A673 (cell line): ENCODE measurements at regions not wholly inside any gene's neighbourhood (a gene's known extent, or its start where the extent isn't known, plus 50 kb on each side); places are given as distances from the start of the nearest gene placed in this dataset.
"Not testable (repeated sequence)": the region's sequence is repeated elsewhere in the genome, so short reads cannot be mapped to it uniquely, and the experiment has no call there.

Experiments
- BruUV-seq: library from RNA; stranded (reverse); fragments of 400-500 nt; replicated peaks from 2 replicates; lab custom pipeline; 2021; lab: Mats Ljungman, UMichigan
- CTCF ChIA-PET: fragments of 300-600 bp; sonication (Branson Sonifier 250); formaldehyde crosslinking; loops from one replicate; lab custom pipeline; 2022; ENCODE audit warnings: antibody characterized with exemption; lab: Charles Lee
- POLR2A ChIA-PET: fragments of 300-600 bp; sonication (Branson Sonifier 250); formaldehyde crosslinking; loops from one replicate; lab custom pipeline; 2022; ENCODE audit warnings: antibody characterized with exemption; ENCODE audit not compliant: low non-redundant PET; lab: Charles Lee
- DNase-seq: peaks from one replicate; pipeline ENCODE4 v3.0.0-alpha.2; 2015; ENCODE audit warnings: low spot score
- H3K27ac ChIP-seq: fragments of 200-600 bp; sonication (generic); 2 replicates; pipeline ENCODE4 v1.5.1; 2016; ENCODE audit warnings: mixed run types, low read depth, mild to moderate bottlenecking, mixed read lengths, antibody characterized with exemption, low read length; ENCODE audit not compliant: poor library complexity, severe bottlenecking
- H3K27me3 ChIP-seq: fragments of 200-600 bp; sonication (generic); replicated peaks from 2 replicates; pipeline ENCODE4 v1.6.1; 2017; ENCODE audit warnings: mixed run types, low read depth, mild to moderate bottlenecking, mixed read lengths, antibody characterized with exemption, low read length; ENCODE audit not compliant: insufficient read depth, poor library complexity
- H3K36me3 ChIP-seq: fragments of 200-600 bp; sonication (generic); 2 replicates; pipeline ENCODE4 v1.6.1; 2016; ENCODE audit warnings: mixed run types, mild to moderate bottlenecking, mixed read lengths, antibody characterized with exemption, low read length; ENCODE audit not compliant: insufficient read depth, poor library complexity, severe bottlenecking
- H3K4me1 ChIP-seq: fragments of 200-600 bp; sonication (generic); 2 replicates; pipeline ENCODE4 v1.6.1; 2017; ENCODE audit warnings: mixed run types, mild to moderate bottlenecking, mixed read lengths, antibody characterized with exemption, low read length; ENCODE audit not compliant: insufficient read depth, poor library complexity, severe bottlenecking
- H3K4me3 ChIP-seq: fragments of 200-600 bp; sonication (generic); 2 replicates; pipeline ENCODE4 v1.5.1; 2016; ENCODE audit warnings: low read depth, mixed run types, mild to moderate bottlenecking, mixed read lengths, low read length; ENCODE audit not compliant: poor library complexity, severe bottlenecking
- H3K9me3 ChIP-seq: fragments of 200-600 bp; sonication (generic); 2 replicates; pipeline ENCODE4 v1.6.1; 2016; ENCODE audit warnings: mixed run types, low read depth, mild to moderate bottlenecking, mixed read lengths, antibody characterized with exemption, low read length; ENCODE audit not compliant: poor library complexity, severe bottlenecking
- EZH2 ChIP-seq: fragments of 200-600 bp; sonication (generic); IDR thresholded peaks from 2 replicates; pipeline ENCODE4 v1.6.1; 2017; ENCODE audit warnings: borderline replicate concordance, low read depth, mild to moderate bottlenecking, mixed read lengths, antibody characterized with exemption, low read length; ENCODE audit not compliant: poor library complexity, severe bottlenecking
- intact Hi-C: fragments of 100-400 bp; cut with micrococcal nuclease; formaldehyde crosslinking; loops from one replicate; pipeline ENCODE4 v1.10.0; 2022; ENCODE audit not compliant: unreplicated experiment
- TF ChIP-seq, protein P1 (sequence below): fragments of 300-800, 200-600 bp; sonication (generic); conservative IDR thresholded peaks from 2 replicates; pipeline ENCODE4 v1.5.1; 2017; ENCODE audit warnings: low read depth, mild to moderate bottlenecking, antibody characterized with exemption, low read length, moderate library complexity, mixed read lengths

- H3K36me3 ChIP-seq: no peaks in the 10 kb centered on the region
- H3K27ac ChIP-seq: no peak overlapping the region
- CTCF ChIA-PET: no interaction called here
- H3K4me1 ChIP-seq: no peaks in the 10 kb centered on the region
- POLR2A ChIA-PET: no interaction called here
- no peak overlapping the region for H3K4me3 ChIP-seq
- TF ChIP-seq EZH2: no peak
- TF ChIP-seq, protein P1, sequence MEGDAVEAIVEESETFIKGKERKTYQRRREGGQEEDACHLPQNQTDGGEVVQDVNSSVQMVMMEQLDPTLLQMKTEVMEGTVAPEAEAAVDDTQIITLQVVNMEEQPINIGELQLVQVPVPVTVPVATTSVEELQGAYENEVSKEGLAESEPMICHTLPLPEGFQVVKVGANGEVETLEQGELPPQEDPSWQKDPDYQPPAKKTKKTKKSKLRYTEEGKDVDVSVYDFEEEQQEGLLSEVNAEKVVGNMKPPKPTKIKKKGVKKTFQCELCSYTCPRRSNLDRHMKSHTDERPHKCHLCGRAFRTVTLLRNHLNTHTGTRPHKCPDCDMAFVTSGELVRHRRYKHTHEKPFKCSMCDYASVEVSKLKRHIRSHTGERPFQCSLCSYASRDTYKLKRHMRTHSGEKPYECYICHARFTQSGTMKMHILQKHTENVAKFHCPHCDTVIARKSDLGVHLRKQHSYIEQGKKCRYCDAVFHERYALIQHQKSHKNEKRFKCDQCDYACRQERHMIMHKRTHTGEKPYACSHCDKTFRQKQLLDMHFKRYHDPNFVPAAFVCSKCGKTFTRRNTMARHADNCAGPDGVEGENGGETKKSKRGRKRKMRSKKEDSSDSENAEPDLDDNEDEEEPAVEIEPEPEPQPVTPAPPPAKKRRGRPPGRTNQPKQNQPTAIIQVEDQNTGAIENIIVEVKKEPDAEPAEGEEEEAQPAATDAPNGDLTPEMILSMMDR: no peak
- DNase-seq: no peak
- BruUV-seq: no TSS peak
- H3K27me3 ChIP-seq: peaks cover 4% of the 10 kb centered on the region
- H3K9me3 ChIP-seq: no peaks in the 10 kb centered on the region
- intact Hi-C loops: no loop called here
Observed at GRCh38 chr1:147413110-147413605, 128.1 kb upstream of the BCL9 start.

GRCh38 chr1:147414505-147415163 is 126.7 kb upstream of the BCL9 start:
- ChIA-PET CTCF (no interaction called here), POLR2A (no interaction called here)
- Histone ChIP-seq H3K36me3 (no peaks in the 10 kb centered on the region), H3K27me3 (peaks cover 4% of the 10 kb centered on the region), H3K9me3 (no peaks in the 10 kb centered on the region), H3K4me1 (no peaks in the 10 kb centered on the region), H3K4me3 (no peak overlapping the region), H3K27ac (no peak overlapping the region)
- BruUV-seq: no TSS peak
- DNase-seq: no peak
- no peak for TF ChIP-seq EZH2
- TF ChIP-seq, protein P1: no peak
- intact Hi-C loops: no loop called here

GRCh38 chr1:147417024-147417423 is 124.3 kb upstream of the BCL9 start:
- Histone ChIP-seq H3K4me1 (no peaks in the 10 kb centered on the region), H3K27me3 (peaks cover 4% of the 10 kb centered on the region), H3K36me3 (no peaks in the 10 kb centered on the region), H3K27ac (no peak overlapping the region), H3K9me3 (no peaks in the 10 kb centered on the region), H3K4me3 (no peak overlapping the region)
- DNase-seq: no peak
- ChIA-PET CTCF (interaction anchor here (0.6 kb wide), 1 partner anchor 27 kb away, joined by 4 read pairs; no protein-coding TSS in a partner anchor), POLR2A (no interaction called here)
- BruUV-seq: no TSS peak
- intact Hi-C loops: no loop called here
- TF ChIP-seq EZH2: no peak
- TF ChIP-seq, protein P1: no peak

GRCh38 chr1:147423100-147423827 is 118.0 kb upstream of the BCL9 start:
- H3K4me3 ChIP-seq, H3K27ac ChIP-seq, H3K4me1 ChIP-seq, DNase-seq, H3K9me3 ChIP-seq, CTCF ChIA-PET, BruUV-seq, H3K36me3 ChIP-seq, POLR2A ChIA-PET, intact Hi-C loops, H3K27me3 ChIP-seq: not testable (repeated sequence)
